ENCODE measurements at regions not wholly inside any gene's neighbourhood (a gene's known extent, or its start where the extent isn't known, plus 50 kb on each side); places are given as distances from the start of the nearest gene placed in this dataset.

DNA sequence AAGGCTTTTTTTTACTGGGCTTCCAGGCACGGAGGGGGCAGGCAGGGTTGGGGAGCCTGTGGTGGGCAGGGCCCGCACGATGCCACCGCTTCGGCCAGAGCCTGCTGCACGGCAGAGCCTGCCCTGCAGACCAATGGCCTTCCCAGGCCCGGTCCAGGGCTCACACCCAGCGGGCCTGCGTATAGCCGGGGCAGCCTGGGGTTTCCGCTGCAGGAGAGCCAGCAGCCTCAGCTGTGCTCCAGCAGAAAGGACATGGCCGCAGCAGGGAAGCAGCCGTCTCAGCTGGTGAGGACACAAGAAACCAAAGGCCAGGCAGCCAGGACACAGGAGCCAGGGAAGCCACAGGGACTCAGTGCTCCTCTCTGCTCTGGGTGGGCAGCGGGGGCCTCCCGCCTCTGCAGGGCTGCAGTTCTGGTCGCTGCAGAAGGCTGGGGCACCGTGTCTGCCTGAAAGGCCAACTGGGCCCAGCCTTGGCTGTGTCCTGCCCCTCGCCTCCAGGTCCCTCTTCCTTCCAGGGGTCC is 90.6 kb downstream of the TTLL2 start:
- H3K4me1 ChIP-seq (ENCODE audit: insufficient read depth, low read length), result no peaks in the 10 kb centered on the region
- no peaks in the 10 kb centered on the region for H3K27me3 ChIP-seq (ENCODE audit: insufficient read depth, low read length)
- no peaks in the 10 kb centered on the region for H4K20me1 ChIP-seq (ENCODE audit: insufficient read depth, low read length)
- TF ChIP-seq, protein P1, sequence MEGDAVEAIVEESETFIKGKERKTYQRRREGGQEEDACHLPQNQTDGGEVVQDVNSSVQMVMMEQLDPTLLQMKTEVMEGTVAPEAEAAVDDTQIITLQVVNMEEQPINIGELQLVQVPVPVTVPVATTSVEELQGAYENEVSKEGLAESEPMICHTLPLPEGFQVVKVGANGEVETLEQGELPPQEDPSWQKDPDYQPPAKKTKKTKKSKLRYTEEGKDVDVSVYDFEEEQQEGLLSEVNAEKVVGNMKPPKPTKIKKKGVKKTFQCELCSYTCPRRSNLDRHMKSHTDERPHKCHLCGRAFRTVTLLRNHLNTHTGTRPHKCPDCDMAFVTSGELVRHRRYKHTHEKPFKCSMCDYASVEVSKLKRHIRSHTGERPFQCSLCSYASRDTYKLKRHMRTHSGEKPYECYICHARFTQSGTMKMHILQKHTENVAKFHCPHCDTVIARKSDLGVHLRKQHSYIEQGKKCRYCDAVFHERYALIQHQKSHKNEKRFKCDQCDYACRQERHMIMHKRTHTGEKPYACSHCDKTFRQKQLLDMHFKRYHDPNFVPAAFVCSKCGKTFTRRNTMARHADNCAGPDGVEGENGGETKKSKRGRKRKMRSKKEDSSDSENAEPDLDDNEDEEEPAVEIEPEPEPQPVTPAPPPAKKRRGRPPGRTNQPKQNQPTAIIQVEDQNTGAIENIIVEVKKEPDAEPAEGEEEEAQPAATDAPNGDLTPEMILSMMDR (IDR thresholded peaks at IDR 0.05; ENCODE audit: extremely low read depth, low read depth, low read length), result no peak
- no peak overlapping the region for H3K4me3 ChIP-seq (ENCODE audit: insufficient read depth, low read length)
- H2AFZ ChIP-seq (ENCODE audit: low read length), result no peak overlapping the region
- H3K9me3 ChIP-seq (ENCODE audit: low read depth, low read length), result no peaks in the 10 kb centered on the region
- no peaks in the 10 kb centered on the region for H3K79me2 ChIP-seq (ENCODE audit: insufficient read depth, low read length)
- H3K36me3 ChIP-seq (ENCODE audit: insufficient read depth, low read length), result no peaks in the 10 kb centered on the region
- no peak for DNase-seq (ENCODE audit: insufficient read length, low spot score, missing footprints)
- no peak overlapping the region for H3K4me2 ChIP-seq (ENCODE audit: insufficient read depth, low read length)
- H3K27ac ChIP-seq (ENCODE audit: low read depth, low read length), result no peak overlapping the region

DNA sequence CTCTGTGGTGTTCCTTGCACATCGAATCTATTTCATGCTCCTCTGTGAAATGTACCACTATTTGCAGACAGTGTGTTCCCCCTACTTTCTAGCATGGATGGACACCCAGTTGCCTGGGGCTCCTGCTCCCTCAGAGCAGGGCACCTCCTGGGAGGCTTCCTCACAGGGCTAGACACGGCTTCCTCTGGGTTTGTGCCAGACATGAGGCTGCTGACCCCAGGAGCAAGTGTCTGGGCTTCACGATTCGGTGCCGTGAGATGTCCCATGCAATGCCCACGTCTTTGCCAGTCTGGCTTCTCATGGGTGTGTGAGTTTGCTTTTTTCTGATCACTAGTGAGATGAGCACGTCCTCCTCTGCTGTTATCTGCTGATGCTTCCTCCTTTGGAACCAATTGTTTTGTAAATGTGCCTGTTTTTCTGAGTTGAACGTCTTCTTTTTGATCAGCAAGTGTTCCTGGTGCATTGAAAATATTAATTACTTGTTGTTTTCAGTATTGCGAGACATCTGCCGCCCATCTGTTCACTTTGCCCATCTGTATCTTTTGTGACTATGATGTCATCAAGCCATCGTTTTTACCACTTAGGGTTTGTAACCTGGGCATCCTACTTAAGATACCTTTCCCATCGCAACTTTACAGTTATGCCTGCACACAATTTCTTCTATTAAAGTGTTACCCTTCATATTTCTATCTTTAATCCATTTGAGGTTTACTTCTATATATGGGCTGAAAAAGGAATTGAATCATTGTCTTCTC is 92.0 kb downstream of the TTLL2 start:
- H3K9me3 ChIP-seq (ENCODE audit: low read depth, low read length), result no peaks in the 10 kb centered on the region
- no peak overlapping the region for H3K4me3 ChIP-seq (ENCODE audit: insufficient read depth, low read length)
- no peaks in the 10 kb centered on the region for H4K20me1 ChIP-seq (ENCODE audit: insufficient read depth, low read length)
- no peaks in the 10 kb centered on the region for H3K36me3 ChIP-seq (ENCODE audit: insufficient read depth, low read length)
- H3K79me2 ChIP-seq (ENCODE audit: insufficient read depth, low read length), result no peaks in the 10 kb centered on the region
- DNase-seq (ENCODE audit: insufficient read length, low spot score, missing footprints), result no peak
- no peak overlapping the region for H3K4me2 ChIP-seq (ENCODE audit: insufficient read depth, low read length)
- no peak overlapping the region for H3K27ac ChIP-seq (ENCODE audit: low read depth, low read length)
- TF ChIP-seq, protein P1 (IDR thresholded peaks at IDR 0.05; ENCODE audit: extremely low read depth, low read depth, low read length), result no peak
- no peak overlapping the region for H2AFZ ChIP-seq (ENCODE audit: low read length)
- no peaks in the 10 kb centered on the region for H3K4me1 ChIP-seq (ENCODE audit: insufficient read depth, low read length)
- H3K27me3 ChIP-seq (ENCODE audit: insufficient read depth, low read length), result no peaks in the 10 kb centered on the region

DNA sequence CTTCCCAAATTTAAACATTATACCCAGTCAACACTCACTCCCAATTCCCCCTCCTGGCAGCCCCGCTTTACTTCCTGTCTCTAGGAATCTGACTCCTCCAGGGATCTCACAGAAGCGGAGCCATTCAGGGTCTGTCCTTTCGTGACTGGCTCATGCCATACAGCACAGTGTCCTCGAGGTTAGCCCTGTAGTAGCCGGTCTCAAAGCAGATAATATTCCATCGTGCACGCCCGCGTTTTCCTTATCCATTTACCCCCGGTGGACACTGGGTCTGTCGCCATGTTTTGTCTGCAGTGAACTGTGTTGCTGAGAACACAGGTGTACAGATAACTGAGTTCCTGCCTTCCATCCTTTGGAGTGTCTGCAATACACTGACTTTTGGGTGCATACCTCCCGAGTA is 95.3 kb downstream of the TTLL2 start:
- H3K4me3 ChIP-seq (ENCODE audit: insufficient read depth, low read length), result no peak overlapping the region

More for the DNA sequence above, 95.3 kb downstream of the TTLL2 start:
- no peak overlapping the region for H3K27ac ChIP-seq (ENCODE audit: low read depth, low read length)
- TF ChIP-seq, protein P1 (IDR thresholded peaks at IDR 0.05; ENCODE audit: extremely low read depth, low read depth, low read length), result no peak
- H3K4me2 ChIP-seq (ENCODE audit: insufficient read depth, low read length), result no peak overlapping the region
- H3K27me3 ChIP-seq (ENCODE audit: insufficient read depth, low read length), result no peaks in the 10 kb centered on the region
- H4K20me1 ChIP-seq (ENCODE audit: insufficient read depth, low read length), result no peaks in the 10 kb centered on the region
- no peaks in the 10 kb centered on the region for H3K79me2 ChIP-seq (ENCODE audit: insufficient read depth, low read length)
- no peaks in the 10 kb centered on the region for H3K9me3 ChIP-seq (ENCODE audit: low read depth, low read length)
- H3K4me1 ChIP-seq (ENCODE audit: insufficient read depth, low read length), result no peaks in the 10 kb centered on the region
- DNase-seq (ENCODE audit: insufficient read length, low spot score, missing footprints), result no peak
- H3K36me3 ChIP-seq (ENCODE audit: insufficient read depth, low read length), result no peaks in the 10 kb centered on the region
- no peak overlapping the region for H2AFZ ChIP-seq (ENCODE audit: low read length)

Data from osteoblast (primary cell).